WTC11 (cell line): ENCODE measurements at regions not wholly inside any gene's neighbourhood (a gene's known extent, or its start where the extent isn't known, plus 50 kb on each side); places are given as distances from the start of the nearest gene placed in this dataset.

Experiments used
- ATAC-seq: fragments of 200-7000 bp; cut with Tn5 transposase; 2 replicates; pipeline ENCODE4 v1.10.0; 2021; ENCODE audit warnings: mild to moderate bottlenecking, moderate library complexity
- CTCF ChIA-PET: fragments of 300-600 bp; sonication (Branson Sonifier 250); formaldehyde crosslinking; loops from one replicate; lab custom pipeline; 2021; ENCODE audit warnings: antibody characterized with exemption; lab: Charles Lee
- POLR2A ChIA-PET: fragments of 350-600 bp; sonication (Branson Sonifier 250); formaldehyde crosslinking; loops from one replicate; lab custom pipeline; 2021; ENCODE audit warnings: antibody characterized with exemption; lab: Charles Lee
- DNase-seq: peaks from one replicate; pipeline ENCODE4 v3.0.0; 2021; ENCODE audit warnings: low spot score
- H3K27ac Mint-ChIP-seq: 2 replicates; pipeline ENCODE4 v1.8.0; 2021; ENCODE audit warnings: mixed read lengths
- H3K27me3 Mint-ChIP-seq: 2 replicates; pipeline ENCODE4 v1.8.0; 2021; ENCODE audit warnings: low read depth, mild to moderate bottlenecking, moderate library complexity, mixed read lengths
- H3K36me3 Mint-ChIP-seq: 2 replicates; pipeline ENCODE4 v1.8.0; 2021; ENCODE audit warnings: mixed read lengths
- H3K4me1 Mint-ChIP-seq: 2 replicates; pipeline ENCODE4 v1.8.0; 2022; ENCODE audit warnings: mixed read lengths
- H3K4me3 Mint-ChIP-seq: 2 replicates; pipeline ENCODE4 v1.8.0; 2021; ENCODE audit warnings: mild to moderate bottlenecking, moderate library complexity, mixed read lengths
- H3K9me3 Mint-ChIP-seq: 2 replicates; pipeline ENCODE4 v1.8.0; 2021; ENCODE audit warnings: mixed read lengths
- AFF4 ChIP-seq: sonication (generic); formaldehyde crosslinking; IDR thresholded peaks from 2 replicates; pipeline ENCODE4 v1.8.1; 2023; ENCODE audit warnings: mild to moderate bottlenecking, missing genetic modification reagents, borderline replicate concordance
- ATF3 ChIP-seq: sonication (generic); formaldehyde crosslinking; conservative IDR thresholded peaks from 2 replicates; pipeline ENCODE4 v1.8.1; 2022; ENCODE audit warnings: mild to moderate bottlenecking, missing genetic modification reagents
- E2F5 ChIP-seq: sonication (generic); formaldehyde crosslinking; IDR thresholded peaks from 2 replicates; pipeline ENCODE4 v1.8.1; 2022; ENCODE audit warnings: mild to moderate bottlenecking, moderate library complexity, missing genetic modification reagents
- EMX1 ChIP-seq: fragments of 250-450 bp; sonication (Bioruptor Pico); IDR thresholded peaks from 2 replicates; pipeline ENCODE4 v1.8.0; 2021; ENCODE audit warnings: mild to moderate bottlenecking
- GTF2I ChIP-seq: fragments of 250-450 bp; sonication (Bioruptor Pico); conservative IDR thresholded peaks from 2 replicates; pipeline ENCODE4 v1.4.0; 2021; ENCODE audit warnings: mild to moderate bottlenecking
- NR1H2 ChIP-seq: sonication (generic); formaldehyde crosslinking; IDR thresholded peaks from 2 replicates; pipeline ENCODE4 v1.9.0; 2021; ENCODE audit warnings: mild to moderate bottlenecking, moderate library complexity, missing genetic modification reagents
- NR2C2 ChIP-seq: sonication (generic); formaldehyde crosslinking; IDR thresholded peaks from 2 replicates; pipeline ENCODE4 v1.8.0; 2022; ENCODE audit warnings: mild to moderate bottlenecking, missing genetic modification reagents
- RELA ChIP-seq: sonication (generic); formaldehyde crosslinking; IDR thresholded peaks from 2 replicates; pipeline ENCODE4 v1.8.1; 2022; ENCODE audit warnings: missing genetic modification reagents, mild to moderate bottlenecking, borderline replicate concordance
- ZNF121 ChIP-seq: sonication (generic); formaldehyde crosslinking; IDR thresholded peaks from 2 replicates; pipeline ENCODE4 v1.8.0; 2023; ENCODE audit warnings: missing genetic modification reagents
- ZNF219 ChIP-seq: sonication (generic); formaldehyde crosslinking; IDR thresholded peaks from 2 replicates; pipeline ENCODE4 v1.8.0; 2023; ENCODE audit warnings: missing genetic modification reagents, mild to moderate bottlenecking, borderline replicate concordance
- ZNF232 ChIP-seq: sonication (generic); formaldehyde crosslinking; IDR thresholded peaks from 2 replicates; pipeline ENCODE4 v1.8.0; 2022; ENCODE audit warnings: mild to moderate bottlenecking, missing genetic modification reagents
- ZNF263 ChIP-seq: sonication (generic); formaldehyde crosslinking; IDR thresholded peaks from 2 replicates; pipeline ENCODE4 v1.8.1; 2022; ENCODE audit warnings: low read depth, mild to moderate bottlenecking, moderate library complexity, missing genetic modification reagents
- ZNF396 ChIP-seq: fragments of 250-450 bp; sonication (Bioruptor Pico); IDR thresholded peaks from 2 replicates; pipeline ENCODE4 v1.8.0; 2021; ENCODE audit warnings: mild to moderate bottlenecking, moderate library complexity, borderline replicate concordance
- ZNF416 ChIP-seq: fragments of 250-450 bp; sonication (Bioruptor Pico); IDR thresholded peaks from 2 replicates; pipeline ENCODE4 v1.9.0; 2021; ENCODE audit warnings: mild to moderate bottlenecking, inconsistent platforms
- TF ChIP-seq, protein P1 (sequence below): sonication (generic); formaldehyde crosslinking; IDR thresholded peaks from 2 replicates; pipeline ENCODE4 v1.8.0; 2023; ENCODE audit warnings: mild to moderate bottlenecking, missing genetic modification reagents
- TF ChIP-seq, protein P2 (sequence below): fragments of 200-600 bp; IDR thresholded peaks from 2 replicates; pipeline ENCODE4 v1.8.0; 2022; ENCODE audit warnings: antibody characterized with exemption
- TF ChIP-seq, protein P3 (sequence below): sonication (generic); formaldehyde crosslinking; IDR thresholded peaks from 2 replicates; pipeline ENCODE4 v1.8.1; 2023; ENCODE audit warnings: mild to moderate bottlenecking, missing genetic modification reagents

DNA sequence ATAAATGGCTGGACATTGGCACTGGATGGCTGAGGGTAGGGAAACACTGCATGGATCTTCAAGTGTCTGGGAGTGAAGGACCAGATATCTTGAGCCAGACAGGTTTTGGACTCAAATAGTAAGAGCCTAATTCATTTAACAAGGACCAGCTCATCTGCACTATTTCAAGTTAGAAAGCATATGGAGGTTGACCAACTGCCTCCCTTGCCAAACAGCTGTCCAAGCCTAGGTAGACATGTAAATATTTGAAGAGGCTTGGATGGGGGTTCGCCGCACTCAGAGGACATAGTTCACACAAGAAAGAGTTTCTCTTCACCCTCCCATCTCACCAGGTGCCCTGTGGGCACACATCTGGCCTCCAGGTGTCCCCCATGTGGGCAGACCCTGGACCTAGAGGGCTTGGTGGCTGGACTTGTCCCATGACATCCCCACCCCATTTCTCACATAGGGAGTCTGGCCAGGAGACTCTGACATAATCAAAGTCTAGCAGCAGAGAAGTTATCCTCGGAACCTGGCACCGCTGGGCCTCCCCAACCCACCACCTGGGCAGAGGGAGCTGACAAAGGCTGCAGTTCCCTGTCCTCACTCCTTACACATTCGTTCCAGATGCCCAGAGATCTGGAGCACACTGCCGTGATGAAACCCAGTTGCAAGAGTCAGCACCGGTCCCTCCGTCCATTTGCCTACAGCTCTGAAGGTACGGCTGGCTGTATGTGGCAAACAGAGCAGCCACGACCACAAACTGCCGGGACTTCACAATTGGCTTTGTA, 116.9 kb upstream of the GDF10 start (continued):
- no peak for TF ChIP-seq E2F5 (CRISPR knock-in tag)
- no peak for TF ChIP-seq EMX1

DNA sequence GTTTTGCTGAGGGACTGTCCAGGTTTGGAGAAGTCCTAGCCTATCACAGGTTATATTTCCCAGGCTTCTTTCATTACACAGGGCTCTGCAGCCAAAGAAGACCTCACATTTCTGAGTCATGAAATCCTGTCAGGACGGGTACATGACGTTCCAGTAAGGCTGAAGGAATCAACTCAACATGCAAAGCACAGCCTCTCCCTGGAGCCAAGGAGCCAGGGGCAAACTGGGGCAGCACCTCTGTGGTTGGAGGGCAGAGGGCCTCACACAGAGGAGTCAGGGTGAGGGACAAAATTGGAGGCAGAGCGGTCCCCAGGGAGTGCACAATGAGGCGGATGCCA, 116.3 kb upstream of the GDF10 start:
- no peaks in the 10 kb centered on the region for H3K36me3 Mint-ChIP-seq
- no peak for TF ChIP-seq ZNF232 (CRISPR knock-in tag)
- TF ChIP-seq, protein P1, sequence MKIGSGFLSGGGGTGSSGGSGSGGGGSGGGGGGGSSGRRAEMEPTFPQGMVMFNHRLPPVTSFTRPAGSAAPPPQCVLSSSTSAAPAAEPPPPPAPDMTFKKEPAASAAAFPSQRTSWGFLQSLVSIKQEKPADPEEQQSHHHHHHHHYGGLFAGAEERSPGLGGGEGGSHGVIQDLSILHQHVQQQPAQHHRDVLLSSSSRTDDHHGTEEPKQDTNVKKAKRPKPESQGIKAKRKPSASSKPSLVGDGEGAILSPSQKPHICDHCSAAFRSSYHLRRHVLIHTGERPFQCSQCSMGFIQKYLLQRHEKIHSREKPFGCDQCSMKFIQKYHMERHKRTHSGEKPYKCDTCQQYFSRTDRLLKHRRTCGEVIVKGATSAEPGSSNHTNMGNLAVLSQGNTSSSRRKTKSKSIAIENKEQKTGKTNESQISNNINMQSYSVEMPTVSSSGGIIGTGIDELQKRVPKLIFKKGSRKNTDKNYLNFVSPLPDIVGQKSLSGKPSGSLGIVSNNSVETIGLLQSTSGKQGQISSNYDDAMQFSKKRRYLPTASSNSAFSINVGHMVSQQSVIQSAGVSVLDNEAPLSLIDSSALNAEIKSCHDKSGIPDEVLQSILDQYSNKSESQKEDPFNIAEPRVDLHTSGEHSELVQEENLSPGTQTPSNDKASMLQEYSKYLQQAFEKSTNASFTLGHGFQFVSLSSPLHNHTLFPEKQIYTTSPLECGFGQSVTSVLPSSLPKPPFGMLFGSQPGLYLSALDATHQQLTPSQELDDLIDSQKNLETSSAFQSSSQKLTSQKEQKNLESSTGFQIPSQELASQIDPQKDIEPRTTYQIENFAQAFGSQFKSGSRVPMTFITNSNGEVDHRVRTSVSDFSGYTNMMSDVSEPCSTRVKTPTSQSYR (CRISPR knock-in tag), result no peak
- TF ChIP-seq EMX1, result no peak
- TF ChIP-seq AFF4 (CRISPR knock-in tag), result no peak
- TF ChIP-seq NR2C2 (CRISPR knock-in tag), result no peak
- no peak for TF ChIP-seq ZNF121 (CRISPR knock-in tag)
- TF ChIP-seq, protein P2, sequence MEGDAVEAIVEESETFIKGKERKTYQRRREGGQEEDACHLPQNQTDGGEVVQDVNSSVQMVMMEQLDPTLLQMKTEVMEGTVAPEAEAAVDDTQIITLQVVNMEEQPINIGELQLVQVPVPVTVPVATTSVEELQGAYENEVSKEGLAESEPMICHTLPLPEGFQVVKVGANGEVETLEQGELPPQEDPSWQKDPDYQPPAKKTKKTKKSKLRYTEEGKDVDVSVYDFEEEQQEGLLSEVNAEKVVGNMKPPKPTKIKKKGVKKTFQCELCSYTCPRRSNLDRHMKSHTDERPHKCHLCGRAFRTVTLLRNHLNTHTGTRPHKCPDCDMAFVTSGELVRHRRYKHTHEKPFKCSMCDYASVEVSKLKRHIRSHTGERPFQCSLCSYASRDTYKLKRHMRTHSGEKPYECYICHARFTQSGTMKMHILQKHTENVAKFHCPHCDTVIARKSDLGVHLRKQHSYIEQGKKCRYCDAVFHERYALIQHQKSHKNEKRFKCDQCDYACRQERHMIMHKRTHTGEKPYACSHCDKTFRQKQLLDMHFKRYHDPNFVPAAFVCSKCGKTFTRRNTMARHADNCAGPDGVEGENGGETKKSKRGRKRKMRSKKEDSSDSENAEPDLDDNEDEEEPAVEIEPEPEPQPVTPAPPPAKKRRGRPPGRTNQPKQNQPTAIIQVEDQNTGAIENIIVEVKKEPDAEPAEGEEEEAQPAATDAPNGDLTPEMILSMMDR, result no peak
- TF ChIP-seq E2F5 (CRISPR knock-in tag), result no peak
- no peak for TF ChIP-seq GTF2I (CRISPR knock-in tag)
- TF ChIP-seq, protein P3, sequence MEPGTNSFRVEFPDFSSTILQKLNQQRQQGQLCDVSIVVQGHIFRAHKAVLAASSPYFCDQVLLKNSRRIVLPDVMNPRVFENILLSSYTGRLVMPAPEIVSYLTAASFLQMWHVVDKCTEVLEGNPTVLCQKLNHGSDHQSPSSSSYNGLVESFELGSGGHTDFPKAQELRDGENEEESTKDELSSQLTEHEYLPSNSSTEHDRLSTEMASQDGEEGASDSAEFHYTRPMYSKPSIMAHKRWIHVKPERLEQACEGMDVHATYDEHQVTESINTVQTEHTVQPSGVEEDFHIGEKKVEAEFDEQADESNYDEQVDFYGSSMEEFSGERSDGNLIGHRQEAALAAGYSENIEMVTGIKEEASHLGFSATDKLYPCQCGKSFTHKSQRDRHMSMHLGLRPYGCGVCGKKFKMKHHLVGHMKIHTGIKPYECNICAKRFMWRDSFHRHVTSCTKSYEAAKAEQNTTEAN (CRISPR knock-in tag), result no peak
- H3K27ac Mint-ChIP-seq, result no peak overlapping the region
- ChIA-PET POLR2A (no interaction called here), CTCF (no interaction called here)
- no peak for DNase-seq
- no peak overlapping the region for H3K4me3 Mint-ChIP-seq
- no peak for ATAC-seq
- H3K27me3 Mint-ChIP-seq, result no peaks in the 10 kb centered on the region
- H3K4me1 Mint-ChIP-seq, result no peaks in the 10 kb centered on the region
- peaks cover 11% of the 10 kb centered on the region; the same call in 1 of the 2 replicates for H3K9me3 Mint-ChIP-seq

- H3K4me1 Mint-ChIP-seq, result no peaks in the 10 kb centered on the region
- H3K27ac Mint-ChIP-seq, result no peak overlapping the region
- H3K4me3 Mint-ChIP-seq, result no peak overlapping the region
- no peaks in the 10 kb centered on the region for H3K36me3 Mint-ChIP-seq
- POLR2A ChIA-PET, result no interaction called here
- no peak for DNase-seq
- TF ChIP-seq RELA (CRISPR knock-in tag), result no peak
- TF ChIP-seq ZNF219 (CRISPR knock-in tag), result no peak
- TF ChIP-seq ZNF396 (CRISPR knock-in tag), result no peak
- no peak for TF ChIP-seq ZNF232 (CRISPR knock-in tag)
- TF ChIP-seq, protein P1 (CRISPR knock-in tag), result no peak
- TF ChIP-seq ATF3 (CRISPR knock-in tag), result no peak
- TF ChIP-seq ZNF263, result no peak
- TF ChIP-seq NR1H2 (CRISPR knock-in tag), result no peak
- no peak for TF ChIP-seq ZNF416 (CRISPR knock-in tag)
- CTCF ChIA-PET, result no interaction called here
- H3K27me3 Mint-ChIP-seq, result no peaks in the 10 kb centered on the region
- H3K9me3 Mint-ChIP-seq, result peaks cover 17% of the 10 kb centered on the region; the same call in 1 of the 2 replicates
- ATAC-seq, result no peak
Observed at GRCh38 chr10:47184273-47184672, 115.7 kb upstream of the GDF10 start.
